HG03565 (cell line): ENCODE measurements at regions not wholly inside any gene's neighbourhood (a gene's known extent, or its start where the extent isn't known, plus 50 kb on each side); places are given as distances from the start of the nearest gene placed in this dataset.

Experiments
- ATAC-seq: cut with Tn5 transposase; IDR thresholded peaks from one replicate; pipeline ENCODE4 v1.9.1; 2021; ENCODE audit warnings: mild to moderate bottlenecking, moderate library complexity; ENCODE audit not compliant: unreplicated experiment

- no peak for ATAC-seq
Observed at GRCh38 chr7:47047384-47047783, 534.5 kb downstream of the TNS3 start.

DNA sequence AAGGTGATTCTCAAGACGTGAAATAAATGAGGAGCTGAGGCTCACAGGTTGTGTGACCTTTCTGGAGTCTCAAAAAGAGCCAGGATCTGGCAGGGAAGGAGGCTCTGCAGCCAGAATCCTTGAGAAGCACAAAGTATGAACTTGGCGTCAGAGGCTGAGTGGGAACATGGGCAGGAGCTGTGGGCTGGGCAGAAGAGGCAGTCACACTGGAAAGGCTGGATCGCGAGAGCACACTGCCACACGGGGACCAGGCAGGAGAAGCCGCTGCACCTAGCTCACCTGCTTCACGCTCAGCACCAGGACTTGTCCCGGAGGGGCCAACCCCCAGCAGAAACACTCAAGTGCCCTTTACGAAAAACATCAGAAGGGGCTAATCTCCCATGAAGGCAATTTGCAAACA lies 535.0 kb downstream of the TNS3 start:
- ATAC-seq = no peak

- ATAC-seq = no peak
Observed at GRCh38 chr7:47045207-47046051, 536.5 kb downstream of the TNS3 start.

DNA sequence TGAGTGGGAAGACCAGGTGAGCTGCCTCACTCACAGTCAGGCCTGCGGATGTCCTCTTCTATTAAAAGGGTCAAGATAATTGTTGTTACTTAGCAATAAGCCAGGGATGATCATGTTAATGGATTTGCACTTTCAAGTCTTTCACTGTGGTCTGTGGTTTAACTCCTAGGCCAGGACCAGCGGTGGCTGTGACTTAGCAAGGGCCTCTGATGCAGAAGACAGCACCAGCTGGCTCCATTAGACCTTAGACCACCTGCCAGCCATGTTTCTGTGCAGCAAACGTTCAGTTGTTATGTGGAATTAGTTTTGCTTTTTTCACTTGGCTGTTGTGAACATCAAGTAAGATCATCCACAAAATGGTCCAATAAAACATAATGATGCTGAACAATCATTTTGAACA lies 537.3 kb downstream of the TNS3 start:
- no peak for ATAC-seq

GRCh38 chr7:47043304-47043703 lies 538.6 kb downstream of the TNS3 start:
- no peak for ATAC-seq

DNA sequence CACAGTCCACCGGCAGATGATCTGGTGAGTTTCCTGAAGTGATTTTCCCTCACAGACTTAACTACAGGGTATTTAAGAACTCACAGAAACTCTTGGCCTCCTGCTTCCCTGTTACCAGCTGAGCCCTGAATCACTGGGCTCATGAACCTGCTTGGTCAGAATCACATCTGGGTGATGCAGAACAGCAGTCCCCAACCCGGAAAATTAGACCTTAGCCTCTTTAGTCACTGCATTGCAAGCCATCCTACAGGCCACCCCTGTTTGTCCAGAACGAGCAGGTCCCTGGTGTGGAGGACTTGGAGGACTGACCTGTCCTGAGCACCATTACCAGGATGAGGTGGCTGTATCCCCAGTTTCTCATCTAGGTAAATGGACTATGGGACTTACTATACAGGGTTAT lies 539.2 kb downstream of the TNS3 start:
- ATAC-seq = no peak

- no peak for ATAC-seq
Observed at GRCh38 chr7:47040795-47041347, 541.0 kb downstream of the TNS3 start.

- ATAC-seq = no peak
Observed at GRCh38 chr7:47039904-47040303, 542.0 kb downstream of the TNS3 start.

GRCh38 chr7:47039089-47039648 lies 542.7 kb downstream of the TNS3 start:
- ATAC-seq = no peak

- no peak for ATAC-seq
Observed at GRCh38 chr7:47038621-47039020, 543.3 kb downstream of the TNS3 start.

DNA sequence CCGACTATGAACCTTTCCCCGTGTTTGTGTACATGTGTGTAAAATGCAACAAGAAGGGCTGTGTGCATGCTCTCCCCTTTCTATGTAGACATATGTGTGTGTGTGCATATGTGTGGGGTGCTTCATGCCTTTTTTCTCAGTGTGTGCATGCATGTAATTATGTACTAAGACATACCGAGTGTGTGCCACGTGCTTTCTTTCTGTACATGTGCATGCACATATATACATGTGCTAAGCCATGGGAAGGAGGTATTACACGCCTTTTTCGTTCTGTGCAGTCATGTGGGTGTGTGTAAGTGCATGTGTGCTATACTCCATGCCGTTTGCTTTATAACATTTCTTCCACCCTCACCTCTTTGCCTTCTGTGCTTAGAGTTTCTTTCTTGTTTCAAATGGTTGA lies 544.3 kb downstream of the TNS3 start:
- no peak for ATAC-seq

DNA sequence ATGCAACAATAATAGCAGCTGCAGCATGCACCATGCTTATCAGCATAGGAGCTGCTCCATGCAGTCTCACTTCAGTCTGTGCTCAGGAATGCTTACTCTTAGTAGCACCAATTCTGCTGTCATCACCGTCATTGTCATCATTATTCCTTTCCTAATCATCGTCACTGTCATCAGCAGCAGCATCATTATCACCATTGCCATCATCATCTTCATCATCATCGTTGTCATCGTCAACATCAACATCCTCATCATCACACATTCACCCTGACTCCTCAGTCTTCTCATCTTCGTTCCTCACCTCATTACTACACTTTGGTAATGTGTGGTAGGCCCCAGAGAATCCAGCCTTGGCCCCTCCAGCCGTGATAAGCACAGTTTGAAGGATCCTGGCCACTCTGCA lies 545.0 kb downstream of the TNS3 start:
- ATAC-seq = no peak

DNA sequence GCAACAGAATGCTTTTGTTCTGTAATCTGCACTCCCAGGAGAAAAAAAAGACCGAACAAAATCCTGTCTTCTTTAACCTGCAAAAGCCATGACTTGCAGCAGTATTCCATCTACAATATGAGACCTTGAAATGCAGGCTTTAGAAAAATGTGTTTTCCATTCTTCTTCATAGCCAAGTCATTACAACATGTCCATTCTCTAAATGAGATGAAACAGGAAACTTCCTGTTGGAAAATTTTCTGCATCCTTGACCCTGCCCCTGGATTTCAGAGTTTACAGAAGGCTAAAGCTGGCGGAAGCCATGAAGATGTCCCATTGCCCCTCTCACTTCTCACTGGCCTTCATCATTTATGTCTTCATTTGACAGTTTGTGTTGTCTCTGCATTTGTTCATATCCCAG lies 546.4 kb downstream of the TNS3 start:
- ATAC-seq = no peak

DNA sequence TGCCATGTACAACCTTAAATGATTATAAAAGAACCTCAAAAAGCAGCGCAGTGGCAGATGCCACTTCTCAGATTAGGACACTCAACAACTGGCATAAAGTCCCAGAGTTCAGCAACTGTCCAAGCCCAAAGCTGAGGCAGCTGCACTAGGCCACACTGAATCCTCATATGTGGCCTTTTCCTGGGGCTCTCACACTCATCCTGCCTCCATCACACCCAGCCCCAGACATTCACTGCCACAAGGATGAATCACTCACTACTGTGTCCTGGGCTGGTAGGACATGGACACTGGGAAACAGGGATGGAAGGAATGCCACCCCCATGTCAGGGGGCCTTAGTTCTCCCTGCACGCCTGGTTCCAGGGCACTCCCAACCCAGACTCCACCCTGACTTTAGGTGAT lies 547.7 kb downstream of the TNS3 start:
- no peak for ATAC-seq

DNA sequence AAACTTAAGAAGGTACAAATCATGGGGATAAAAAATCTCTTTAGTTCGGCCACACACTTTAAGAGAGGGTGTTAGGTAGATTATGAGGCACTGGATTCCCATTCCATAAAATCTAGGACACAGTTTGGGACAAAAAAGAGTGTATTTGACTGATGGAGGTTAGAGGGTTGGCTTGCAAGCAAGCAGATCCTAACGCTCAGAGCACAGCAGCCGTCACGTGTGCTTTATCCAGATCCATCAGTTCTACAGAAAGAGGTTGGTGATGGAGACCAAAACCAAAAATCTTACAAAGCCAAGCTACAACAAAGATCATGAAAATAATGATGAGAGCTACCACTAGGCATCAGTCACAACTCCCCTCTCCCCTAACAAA lies 549.4 kb downstream of the TNS3 start:
- no peak for ATAC-seq

GRCh38 chr7:47031786-47032535 lies 550.0 kb downstream of the TNS3 start:
- ATAC-seq = no peak

- no peak for ATAC-seq
Observed at GRCh38 chr7:47028284-47028683, 553.6 kb downstream of the TNS3 start.

DNA sequence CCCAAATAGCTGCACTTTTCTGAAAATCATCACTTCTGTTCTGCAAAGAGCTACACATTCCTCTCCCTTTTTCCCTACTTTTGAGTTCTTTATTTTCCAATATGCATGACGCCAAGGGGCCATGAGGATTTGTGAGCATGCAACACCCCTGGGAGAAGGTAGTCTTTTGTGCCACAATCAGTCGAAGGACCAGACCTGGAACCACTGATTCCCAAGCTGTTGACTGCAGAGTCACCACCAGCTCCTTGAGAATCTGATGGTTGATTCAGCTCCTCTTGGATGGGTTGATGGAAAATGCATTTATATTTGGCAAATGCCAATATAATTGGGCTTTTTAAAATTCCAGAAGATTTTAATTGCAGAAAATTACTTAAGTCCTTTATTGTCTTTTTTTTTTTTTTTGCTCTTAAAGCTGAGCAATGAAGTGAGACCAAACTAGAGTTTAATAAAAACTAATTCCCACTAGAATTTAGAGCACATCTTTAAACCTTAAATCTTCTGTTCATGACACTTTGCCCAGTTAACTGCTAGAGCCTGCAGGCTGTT lies 554.1 kb downstream of the TNS3 start:
- no peak for ATAC-seq

DNA sequence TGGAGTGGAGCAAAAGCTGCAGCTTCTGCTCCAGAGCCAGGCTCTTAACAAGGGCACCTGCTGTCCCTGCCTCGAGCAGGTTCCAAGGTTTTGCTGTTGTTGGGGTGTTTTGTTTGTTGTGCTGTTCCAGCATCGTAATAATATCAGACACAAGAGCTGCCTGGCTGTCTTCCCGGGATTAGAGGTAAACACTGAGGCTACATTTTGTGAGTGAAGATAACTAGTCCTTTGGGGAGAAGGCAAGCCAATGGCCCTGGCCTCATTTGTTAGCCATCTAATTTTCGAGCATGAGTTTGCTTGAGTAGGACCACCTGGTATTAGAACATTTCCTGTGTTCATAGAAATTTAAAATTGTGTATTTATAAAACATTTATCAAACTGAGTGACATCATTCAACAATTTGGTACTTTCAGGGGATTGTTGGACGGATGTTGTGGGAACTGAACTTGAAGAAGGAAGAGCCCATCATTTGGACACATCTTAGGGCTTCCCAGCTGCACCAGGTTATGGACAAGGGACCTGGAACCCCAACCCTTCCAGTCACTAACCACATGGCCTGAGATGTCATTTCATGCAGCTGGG lies 555.0 kb downstream of the TNS3 start:
- no peak for ATAC-seq

DNA sequence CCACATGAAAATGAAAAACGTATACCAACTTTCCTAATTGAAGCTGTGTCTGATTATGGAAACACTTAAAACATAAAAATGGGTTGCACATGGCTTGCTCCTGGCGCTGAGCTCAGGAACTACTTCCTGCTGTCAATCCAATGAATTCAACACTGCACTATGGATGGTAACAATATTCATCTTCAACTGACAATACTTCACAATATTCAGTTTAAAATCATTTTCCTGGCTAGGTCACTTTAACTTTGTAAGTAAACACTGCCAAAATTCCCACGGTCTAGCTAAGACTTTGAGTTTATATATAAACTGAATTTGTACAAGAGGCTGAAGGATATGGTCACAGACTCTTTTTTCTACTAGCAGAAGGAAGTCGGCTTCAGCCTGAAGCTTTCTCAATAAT lies 556.9 kb downstream of the TNS3 start:
- ATAC-seq = no peak

GRCh38 chr7:47008461-47008860 lies 573.5 kb downstream of the TNS3 start:
- no peak for ATAC-seq
